ENCODE measurements at regions not wholly inside any gene's neighbourhood (a gene's known extent, or its start where the extent isn't known, plus 50 kb on each side); places are given as distances from the start of the nearest gene placed in this dataset.

- no peak for DNase-seq
Observed at GRCh38 chr2:212686285-212686895, 147.8 kb upstream of the ERBB4 start.

DNA sequence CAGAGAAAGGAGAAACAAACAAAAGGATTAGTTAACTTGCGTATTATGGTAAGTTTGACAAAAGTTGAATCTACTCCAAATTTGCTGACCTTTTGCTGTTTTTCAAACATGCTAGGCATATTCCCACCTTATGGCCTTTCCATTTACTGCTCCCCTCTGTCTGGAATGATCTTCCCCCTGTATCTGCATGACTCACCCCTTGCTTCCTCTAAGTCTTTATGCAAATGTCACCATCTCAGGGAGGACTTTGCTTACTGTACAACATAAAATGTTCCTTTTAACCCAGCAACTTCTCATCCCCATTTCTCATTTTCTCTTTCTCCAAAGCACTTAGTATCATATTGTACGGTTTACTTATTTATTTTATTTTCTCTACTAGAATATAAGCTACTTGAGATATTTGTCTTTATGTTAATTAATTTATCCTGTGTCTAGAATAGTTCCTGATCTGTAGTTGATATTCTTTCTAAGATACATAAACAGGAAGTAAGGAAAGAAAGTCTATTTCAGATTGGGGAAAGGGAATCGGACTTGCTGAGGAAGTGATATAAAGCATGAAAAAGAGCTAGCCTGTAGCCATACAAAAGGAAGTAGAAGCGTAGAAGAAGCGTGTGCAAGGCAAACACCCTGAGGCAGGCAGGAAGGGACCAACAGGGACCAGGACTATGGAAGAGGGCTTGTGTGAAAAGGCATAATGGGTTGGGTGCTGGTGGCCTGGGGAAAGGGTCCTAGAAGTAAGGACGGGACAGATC lies 144.9 kb upstream of the ERBB4 start:
- no peak for DNase-seq

DNA sequence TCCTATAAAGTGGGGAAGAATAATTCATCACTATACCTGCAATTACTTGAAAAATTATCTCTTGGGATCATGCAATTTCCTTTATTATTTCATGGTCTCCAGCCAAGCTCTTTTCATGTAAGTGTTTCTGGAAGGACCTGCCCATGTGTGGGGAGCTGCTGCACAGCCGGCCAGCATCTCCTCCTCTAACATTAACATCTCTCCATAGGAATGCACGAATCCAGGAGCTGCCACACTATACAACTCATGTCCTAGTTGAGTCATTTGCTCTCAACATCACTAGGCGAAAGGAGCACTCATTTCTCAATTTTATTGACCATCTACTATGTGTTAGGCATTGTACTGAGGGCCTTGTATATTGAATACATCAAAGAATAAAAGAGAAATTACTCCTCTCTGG lies 144.3 kb upstream of the ERBB4 start:
- no peak for DNase-seq

DNA sequence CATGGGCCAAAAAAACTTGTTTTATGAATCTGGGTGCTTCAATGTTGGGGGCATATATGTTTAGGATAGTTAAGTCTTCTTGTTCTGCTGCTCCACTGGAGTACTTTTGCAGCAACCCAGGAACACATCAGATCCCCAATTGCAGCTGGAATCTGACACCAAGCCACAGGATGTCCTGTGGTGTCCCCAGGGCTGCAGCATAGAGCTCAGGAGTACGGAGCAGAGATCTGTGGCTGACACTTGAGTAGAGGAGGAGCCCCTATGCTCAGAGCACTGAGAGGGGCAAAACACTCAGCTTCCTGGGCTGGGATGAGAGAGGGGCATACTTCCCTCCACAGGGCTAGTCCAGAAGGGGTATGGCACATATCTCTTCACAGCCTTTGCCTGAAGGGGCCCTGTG lies 138.9 kb upstream of the ERBB4 start:
- DNase-seq = no peak

DNA sequence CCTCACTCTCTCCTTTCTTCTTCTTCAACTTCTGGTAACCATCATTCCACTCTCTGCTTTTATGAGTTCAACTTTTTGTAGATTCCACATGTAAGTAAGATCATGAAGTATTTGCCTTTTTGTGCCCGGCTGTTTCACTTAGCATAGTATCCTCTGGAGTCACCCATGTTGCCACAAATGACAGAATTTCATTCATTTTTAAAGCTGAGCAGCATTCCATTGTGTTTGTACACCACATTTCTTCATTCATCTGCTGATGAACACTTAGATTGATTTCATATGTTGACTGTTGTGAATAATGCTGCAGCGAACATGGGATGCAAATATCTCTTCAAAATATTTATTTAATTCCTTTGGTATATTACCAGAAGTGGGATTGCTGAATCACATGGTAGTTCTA lies 133.6 kb upstream of the ERBB4 start:
- no peak for DNase-seq

- DNase-seq = no peak
Observed at GRCh38 chr2:212669761-212670160, 131.2 kb upstream of the ERBB4 start.

DNA sequence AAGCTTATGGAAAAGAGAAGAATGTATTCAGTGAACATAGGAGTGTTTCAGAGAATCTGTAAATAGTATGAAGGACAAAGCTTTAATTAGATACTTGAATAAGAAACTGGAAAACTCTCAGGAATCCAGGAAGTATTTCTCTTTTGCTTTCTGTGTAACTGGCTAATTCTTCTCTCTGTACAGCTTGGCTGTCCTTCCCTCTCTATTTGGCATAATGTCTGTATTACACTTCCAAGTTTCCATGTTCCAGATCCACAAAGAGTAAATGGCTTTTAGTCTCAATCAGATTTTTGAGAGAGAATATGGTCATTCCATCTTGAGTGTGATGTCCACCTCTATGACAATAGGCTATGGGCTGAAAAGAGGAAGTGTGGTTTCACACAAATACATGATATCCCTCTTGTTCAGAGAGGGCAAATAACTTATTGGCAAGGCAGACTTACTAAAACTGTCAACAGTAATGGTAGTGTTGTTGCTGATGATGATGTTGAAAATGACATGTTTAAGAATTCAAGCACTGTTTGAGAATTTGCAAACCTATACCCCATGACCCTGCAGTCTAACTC lies 129.2 kb upstream of the ERBB4 start:
- DNase-seq = no peak

- DNase-seq = no peak
Observed at GRCh38 chr2:212665948-212666347, 127.3 kb upstream of the ERBB4 start.

- DNase-seq = no peak
Observed at GRCh38 chr2:212659441-212659840, 120.8 kb upstream of the ERBB4 start.

DNA sequence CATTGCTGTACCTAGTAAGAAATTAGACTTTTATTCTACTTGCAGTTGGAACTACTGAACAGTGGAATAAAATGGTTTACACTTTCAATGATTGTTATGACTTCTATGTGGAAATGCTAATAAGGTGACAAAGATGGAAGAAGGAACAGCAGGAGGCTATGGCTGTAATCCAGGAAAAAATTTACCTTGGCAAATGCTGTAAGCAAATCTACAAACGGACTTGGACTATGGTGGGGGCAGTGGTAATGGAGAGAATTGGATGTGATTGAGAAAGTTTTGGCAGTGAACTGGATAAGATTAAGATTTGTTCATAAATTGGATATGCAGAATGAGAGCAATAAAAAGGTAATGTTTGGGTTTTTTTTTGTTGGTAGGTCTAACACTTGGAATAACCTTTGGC lies 111.0 kb upstream of the ERBB4 start:
- DNase-seq = no peak

DNA sequence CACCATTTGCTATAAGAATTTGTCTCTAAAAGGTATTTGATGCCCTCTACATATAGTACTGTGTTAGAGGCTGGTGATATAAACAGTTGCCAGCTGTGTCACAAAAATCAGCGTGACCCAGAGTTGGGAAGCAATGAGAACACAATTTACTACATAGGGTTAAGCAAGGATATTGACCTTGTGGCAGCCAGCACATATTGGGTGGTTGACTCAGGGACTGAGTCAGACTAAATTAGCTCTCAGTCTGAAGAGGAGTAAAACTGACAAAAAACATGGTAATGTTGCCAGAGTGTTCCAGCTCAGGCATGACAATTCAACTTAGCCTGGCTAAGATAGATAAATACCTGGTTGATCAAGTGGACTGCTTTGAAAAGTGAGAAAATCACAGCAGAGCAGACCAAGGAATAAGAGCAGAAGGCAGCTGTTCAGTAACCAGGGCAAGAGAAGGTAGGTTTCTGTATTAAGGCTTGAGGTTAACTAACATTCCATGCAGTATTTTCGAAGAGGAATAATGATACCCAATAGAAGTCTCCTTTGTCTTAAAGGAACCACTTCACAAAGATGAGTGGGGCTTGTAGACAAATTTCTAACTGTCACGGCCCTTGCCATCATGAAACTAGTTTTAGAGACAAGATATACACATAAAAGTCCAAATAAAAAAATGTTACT lies 108.2 kb upstream of the ERBB4 start:
- peak; percentile 28 for DNase-seq

DNA sequence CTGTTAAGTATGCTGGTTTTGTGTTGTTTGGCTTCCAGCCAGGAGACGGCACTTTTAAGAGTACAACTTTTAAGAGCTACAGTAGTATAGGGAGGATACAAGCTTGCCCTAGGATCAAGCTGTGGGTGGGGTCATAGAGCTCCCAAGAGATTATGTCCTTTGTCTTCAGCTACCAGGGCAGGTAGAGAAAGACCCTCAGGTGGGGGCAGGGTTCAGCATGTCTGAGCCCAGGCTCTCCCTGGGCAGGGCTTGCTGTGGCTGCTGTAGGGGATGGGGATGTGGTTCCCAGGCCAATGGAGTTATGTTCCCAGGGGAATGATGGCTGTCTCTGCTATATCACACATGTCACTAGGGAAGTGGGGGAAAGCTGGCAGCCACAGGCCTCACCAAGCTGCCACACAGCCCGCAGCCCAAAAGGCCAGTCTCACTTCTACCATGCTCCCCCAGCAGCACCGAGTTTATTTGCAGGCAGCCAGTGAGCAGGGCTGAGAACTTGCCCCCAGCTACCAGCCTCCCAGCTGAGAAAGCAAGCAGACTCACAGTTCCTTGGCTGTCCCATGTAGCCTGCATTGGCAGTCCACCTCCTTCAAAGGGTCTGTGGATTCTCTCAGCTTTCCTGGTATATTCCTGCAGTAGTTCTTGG lies 105.7 kb upstream of the ERBB4 start:
- DNase-seq = no peak

- no peak for DNase-seq
Observed at GRCh38 chr2:212640428-212640827, 101.8 kb upstream of the ERBB4 start.

DNA sequence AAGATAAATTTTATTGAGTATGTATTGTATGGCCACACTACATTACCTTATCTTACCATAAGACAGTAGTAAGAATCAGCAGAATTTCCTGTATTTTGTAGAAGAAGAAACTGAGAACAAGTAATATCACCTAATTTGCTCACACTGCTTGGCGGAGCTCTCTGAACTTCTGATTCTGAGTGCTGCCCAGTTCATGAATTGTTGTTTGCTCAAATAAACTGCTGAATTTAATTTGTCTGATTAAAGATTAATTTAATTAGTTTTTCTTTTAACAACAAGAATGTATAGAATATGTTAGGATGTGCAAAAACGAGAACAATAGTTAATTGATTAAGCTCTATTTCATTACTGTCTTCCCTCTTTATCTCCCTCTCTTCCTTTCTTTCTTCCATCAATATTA lies 100.1 kb upstream of the ERBB4 start:
- DNase-seq = no peak

- DNase-seq = no peak
Observed at GRCh38 chr2:212628586-212628985, 90.0 kb upstream of the ERBB4 start.

DNA sequence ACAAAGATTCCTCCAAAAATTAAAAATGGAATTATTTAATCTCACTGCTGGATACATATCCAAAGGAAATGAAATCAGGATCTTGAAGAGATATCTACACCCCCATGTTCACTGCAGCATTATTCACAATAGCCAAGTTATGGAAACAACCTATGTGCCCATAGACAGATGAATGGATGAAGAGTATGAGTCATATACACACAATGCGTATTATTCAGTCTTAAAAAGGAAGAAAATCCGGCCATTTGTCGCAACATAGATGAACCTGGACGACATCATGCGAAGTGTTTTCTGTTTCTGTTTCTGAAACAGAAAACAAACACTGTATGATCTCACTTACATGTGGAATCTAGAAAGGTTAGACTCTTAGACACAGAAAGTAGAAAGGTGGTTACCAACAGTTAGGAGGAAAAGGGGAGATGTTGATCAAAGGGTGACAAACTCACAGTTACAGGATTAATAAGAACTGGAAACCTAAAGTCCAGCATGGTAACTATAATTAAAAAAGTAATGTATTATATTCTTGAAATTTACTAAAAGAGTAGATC lies 87.8 kb upstream of the ERBB4 start:
- peak; percentile 1 for DNase-seq

- peak; percentile 42 for DNase-seq
Observed at GRCh38 chr2:212619954-212620353, 81.4 kb upstream of the ERBB4 start.

DNA sequence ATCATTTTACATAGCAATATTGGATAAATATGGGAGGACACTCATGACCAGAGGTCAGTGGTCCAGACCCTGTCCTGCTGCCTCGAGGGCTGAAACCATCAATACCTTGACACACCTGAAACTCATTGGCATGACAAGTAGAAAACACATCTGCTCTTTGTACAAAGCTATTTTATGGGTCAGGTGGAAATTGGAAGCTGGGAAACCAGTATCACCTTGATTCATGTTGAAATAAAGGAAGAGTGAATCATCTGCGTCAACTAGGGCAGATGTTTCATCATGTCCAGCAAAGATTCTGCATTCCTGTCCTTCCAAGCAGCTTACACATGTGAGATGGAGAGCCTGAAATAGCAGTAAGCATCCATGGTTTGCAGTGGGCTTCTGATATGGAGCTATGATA lies 80.0 kb upstream of the ERBB4 start:
- DNase-seq = peak; percentile 60

GRCh38 chr2:212610872-212611425 lies 72.3 kb upstream of the ERBB4 start:
- no peak for DNase-seq

- peak; percentile 18 for DNase-seq
Observed at GRCh38 chr2:212609479-212609878, 70.9 kb upstream of the ERBB4 start.

GRCh38 chr2:212607080-212607479 lies 68.5 kb upstream of the ERBB4 start:
- no peak for DNase-seq

DNA sequence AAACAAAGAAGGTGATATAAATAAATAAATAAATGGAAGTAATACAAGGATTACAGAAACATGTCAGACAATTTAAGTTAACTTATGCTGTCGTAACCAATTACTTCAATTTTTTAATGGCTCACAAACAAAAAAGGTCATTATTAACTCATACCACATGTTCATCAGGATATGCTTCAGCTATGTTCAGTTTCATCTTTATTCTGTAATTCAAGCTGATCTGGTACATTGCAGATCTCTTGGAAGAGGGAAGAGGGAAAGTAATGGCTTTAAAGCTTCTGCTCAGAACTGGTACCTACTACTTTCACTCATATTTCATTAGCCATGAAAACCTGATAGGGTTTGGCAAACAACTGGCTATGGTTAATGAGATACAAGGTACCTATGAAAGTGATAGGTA lies 67.6 kb upstream of the ERBB4 start:
- no peak for DNase-seq

- DNase-seq = no peak
Observed at GRCh38 chr2:212596688-212597087, 58.1 kb upstream of the ERBB4 start.

All from NCI-H226 (cell line).